HG03439 (cell line): ENCODE measurements at regions not wholly inside any gene's neighbourhood (a gene's known extent, or its start where the extent isn't known, plus 50 kb on each side); places are given as distances from the start of the nearest gene placed in this dataset.

Experiments
- ATAC-seq: cut with Tn5 transposase; IDR thresholded peaks from one replicate; pipeline ENCODE4 v1.9.1; 2021; ENCODE audit warnings: mild to moderate bottlenecking, moderate library complexity; ENCODE audit not compliant: unreplicated experiment

GRCh38 chr2:217631115-217631514 lies 371.7 kb downstream of the TNS1 start:
- no peak for ATAC-seq

DNA sequence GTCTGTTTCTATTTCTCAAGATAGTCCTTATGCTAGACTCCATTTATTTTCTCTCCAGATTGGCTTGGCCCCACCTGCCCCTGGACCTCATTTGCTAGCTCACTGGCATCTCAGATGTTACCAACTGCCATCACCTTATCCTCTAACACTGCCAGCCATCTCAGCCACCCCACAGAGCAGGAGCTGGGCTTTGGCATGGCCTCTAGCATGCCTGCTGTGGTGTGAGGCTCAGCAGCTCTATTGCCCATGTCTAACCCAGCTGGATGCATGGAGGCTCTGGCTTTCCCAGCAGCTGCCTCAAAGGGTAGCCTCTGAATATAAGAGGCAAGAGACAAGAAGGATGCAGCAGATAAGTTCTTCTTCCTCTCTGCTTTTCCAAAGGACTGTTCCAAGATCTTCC lies 373.4 kb downstream of the TNS1 start:
- ATAC-seq: no peak

DNA sequence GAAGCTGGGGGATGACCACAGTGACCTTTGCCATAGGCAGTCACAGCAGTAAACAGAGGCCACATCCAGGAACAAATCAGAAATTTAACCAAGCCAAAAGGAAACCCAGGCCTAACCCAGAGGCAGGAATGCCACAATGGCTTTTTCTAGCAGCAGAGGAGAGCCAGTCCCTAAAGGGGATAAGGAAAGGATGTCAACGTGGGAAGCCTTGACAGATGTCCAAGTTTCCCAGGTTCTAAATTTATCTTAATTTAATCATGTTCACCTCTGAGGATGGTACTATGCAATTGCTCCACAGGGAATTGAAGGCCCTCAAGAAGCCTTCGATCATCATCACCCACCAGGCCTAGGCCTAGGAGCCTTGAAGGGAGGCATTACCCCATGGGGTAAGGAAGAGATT lies 374.7 kb downstream of the TNS1 start:
- ATAC-seq: no peak

- ATAC-seq: no peak
Observed at GRCh38 chr2:217626926-217627325, 375.9 kb downstream of the TNS1 start.

GRCh38 chr2:217625557-217626169 lies 377.1 kb downstream of the TNS1 start:
- no peak for ATAC-seq

- no peak for ATAC-seq
Observed at GRCh38 chr2:217623281-217623912, 379.4 kb downstream of the TNS1 start.

DNA sequence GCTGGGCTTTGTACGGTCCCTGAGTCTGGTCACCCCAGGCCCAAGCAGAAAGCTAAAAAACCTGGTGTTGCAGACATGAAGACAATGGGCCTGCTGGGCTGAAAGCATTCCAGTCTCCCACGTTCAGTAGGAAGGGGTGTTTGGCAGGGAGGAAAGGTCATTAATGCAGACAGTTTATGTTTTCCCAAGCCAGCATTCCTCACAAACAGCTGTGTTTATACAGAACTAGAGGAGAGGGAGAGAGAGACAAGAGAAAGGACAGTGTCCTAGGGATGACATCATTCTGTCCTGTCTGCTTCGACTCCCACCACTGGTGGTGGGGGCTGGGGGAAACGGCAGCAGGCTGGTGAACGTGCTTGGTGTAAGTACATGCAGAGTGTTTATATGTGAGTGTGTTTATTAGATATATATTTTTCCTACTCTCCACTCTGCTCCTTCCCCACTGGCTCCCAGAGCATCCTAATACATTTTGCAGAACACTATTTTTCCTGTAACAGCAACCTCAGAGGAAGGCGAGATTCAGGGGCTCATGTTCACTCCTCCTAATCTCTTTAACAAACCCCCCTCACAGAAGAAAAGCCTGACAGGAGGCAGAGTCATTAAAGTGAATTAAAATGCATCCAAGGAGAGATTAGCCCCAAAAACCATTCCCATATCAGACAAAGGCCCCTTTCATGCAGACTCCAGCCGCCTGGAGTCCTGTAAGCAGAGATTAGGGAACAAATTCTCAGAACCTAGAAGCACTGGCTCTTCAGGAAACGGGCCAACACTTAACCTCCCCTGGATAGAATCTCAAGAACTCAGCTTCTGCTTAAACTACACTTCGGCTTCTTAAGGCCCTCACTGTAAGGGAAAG lies 380.4 kb downstream of the TNS1 start:
- ATAC-seq: no peak

DNA sequence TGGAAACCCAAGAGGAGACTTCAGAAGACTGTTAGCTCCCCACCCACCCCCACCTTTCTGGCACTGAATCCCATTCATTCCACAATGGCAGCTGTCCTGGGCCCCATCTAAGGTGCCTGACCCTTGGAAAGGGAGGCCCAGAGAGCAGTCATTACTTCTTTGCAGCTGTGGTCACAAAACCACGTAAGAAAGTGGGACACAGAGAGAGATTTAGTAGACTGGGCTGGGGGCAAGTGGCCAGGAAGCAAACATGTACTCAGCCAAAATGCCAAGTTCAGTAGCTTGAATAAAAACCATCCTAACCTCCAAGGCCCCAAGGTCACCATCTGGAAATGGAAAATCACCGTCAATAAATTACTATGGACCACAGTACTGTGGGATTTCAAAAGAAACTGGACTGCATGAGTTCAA lies 381.4 kb downstream of the TNS1 start:
- ATAC-seq: no peak

GRCh38 chr2:217618744-217619143 lies 384.1 kb downstream of the TNS1 start:
- no peak for ATAC-seq

- no peak for ATAC-seq
Observed at GRCh38 chr2:217617616-217618022, 385.2 kb downstream of the TNS1 start.

- no peak for ATAC-seq
Observed at GRCh38 chr2:217616936-217617335, 385.9 kb downstream of the TNS1 start.

DNA sequence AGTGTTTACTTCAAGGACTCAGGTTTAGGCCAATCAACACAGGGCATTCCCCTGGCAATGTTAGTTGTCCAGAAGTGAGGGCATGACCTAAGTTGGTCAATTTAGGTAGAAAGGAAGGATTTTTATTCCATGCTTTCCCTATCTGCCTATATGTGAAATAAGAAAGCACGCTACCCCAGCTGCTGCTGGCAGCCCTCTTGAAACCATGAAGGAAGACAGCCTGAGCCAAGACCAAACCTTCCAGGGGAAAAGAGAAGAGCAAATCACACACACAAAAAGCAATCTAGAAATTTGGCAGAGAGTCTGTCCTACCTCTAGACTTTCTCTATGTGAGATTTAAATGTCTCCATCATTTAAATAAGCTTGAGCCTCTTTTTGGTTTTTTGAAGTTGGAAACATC lies 387.6 kb downstream of the TNS1 start:
- no peak for ATAC-seq

DNA sequence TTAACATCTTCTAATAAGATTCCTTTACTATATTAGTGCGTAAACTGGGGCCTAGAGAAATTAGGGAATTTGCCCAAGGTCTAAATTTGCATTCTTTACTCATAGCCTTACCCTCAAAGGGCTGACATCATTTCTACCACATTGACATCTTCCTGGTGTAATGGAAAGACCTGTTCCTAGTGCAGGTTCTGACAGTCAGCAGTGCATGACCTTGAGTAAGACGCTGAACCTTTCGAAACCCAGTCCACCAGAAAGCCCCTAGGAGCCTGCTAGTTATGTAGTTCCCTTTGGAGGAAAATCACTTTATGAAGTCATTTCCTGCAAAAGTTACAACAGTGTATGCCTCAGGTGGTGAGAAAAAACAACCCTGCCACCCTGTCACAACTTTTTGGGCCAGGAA lies 388.3 kb downstream of the TNS1 start:
- peak; percentile 55 for ATAC-seq

DNA sequence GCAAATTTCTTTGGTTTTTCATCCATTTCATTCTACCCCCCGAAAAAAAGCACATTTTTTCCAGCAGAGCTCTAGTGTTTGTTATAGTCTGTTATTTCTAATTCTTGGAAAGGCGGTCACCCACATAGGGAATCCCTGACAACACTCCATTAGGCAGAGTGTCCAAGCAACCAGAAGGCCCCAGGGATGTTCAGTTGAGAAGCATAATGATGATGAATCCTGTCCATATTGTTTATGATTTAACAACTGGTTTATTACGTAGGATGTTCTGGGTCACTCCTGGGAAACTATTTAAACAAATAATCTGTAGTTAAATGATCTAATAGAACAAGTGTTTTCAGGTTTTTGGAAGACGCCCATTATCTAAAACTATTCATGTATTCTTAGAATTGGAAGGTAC lies 388.7 kb downstream of the TNS1 start:
- no peak for ATAC-seq

GRCh38 chr2:217612920-217613319 lies 389.9 kb downstream of the TNS1 start:
- ATAC-seq: no peak

GRCh38 chr2:217612211-217612610 lies 390.6 kb downstream of the TNS1 start:
- no peak for ATAC-seq

DNA sequence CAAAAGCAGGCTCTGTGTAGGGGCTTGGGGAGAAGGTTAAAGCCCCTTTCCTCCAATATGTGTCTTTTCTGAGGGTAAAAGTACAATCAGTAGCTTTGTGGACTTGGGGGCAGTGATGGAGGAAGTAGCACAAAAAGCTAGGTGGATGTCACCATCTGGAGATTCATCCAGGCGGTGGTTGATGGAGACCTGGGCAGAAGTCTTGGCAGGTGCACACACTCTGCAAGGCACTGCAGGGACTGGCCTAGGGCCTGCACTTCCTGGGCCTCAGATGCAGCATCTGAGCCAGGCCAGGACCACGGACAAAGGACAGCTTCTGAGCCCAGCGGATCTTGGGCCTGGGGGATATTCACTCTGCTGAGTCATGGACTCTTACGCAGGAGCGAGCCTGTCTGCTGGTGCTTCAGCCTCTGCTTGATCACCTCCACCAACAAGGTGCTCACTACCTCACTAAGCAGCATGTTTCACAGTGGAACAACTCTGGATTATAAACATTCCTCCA lies 391.1 kb downstream of the TNS1 start:
- no peak for ATAC-seq

- ATAC-seq: no peak
Observed at GRCh38 chr2:217611056-217611455, 391.7 kb downstream of the TNS1 start.

DNA sequence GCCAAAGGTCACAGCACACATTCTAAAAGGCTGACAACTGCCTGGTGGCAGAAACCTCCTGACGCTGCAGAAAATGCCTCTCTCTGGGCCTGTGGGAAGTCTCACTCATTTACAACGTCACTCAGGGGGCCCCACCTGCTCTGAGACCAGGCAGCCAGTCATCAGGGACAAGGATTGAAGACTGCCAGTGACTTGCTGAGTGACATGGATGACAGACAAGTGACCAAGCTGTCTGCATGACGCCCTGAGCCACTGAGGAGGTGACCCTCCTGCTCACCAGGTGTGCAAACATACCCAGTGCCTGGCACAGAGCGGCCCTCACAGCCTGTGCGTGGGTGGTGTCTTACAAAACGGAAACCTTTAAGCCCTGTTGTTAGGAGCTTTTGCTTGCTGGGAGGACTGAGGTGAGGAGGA lies 392.4 kb downstream of the TNS1 start:
- no peak for ATAC-seq

GRCh38 chr2:217609952-217610351 lies 392.8 kb downstream of the TNS1 start:
- no peak for ATAC-seq

- ATAC-seq: no peak
Observed at GRCh38 chr2:217606296-217606695, 396.5 kb downstream of the TNS1 start.
